NT2/D1 (cell line): ENCODE measurements at regions not wholly inside any gene's neighbourhood (a gene's known extent, or its start where the extent isn't known, plus 50 kb on each side); places are given as distances from the start of the nearest gene placed in this dataset.

Experiments used
- SUZ12 ChIP-seq: IDR thresholded peaks from 2 replicates; pipeline ENCODE4 v1.6.1; 2011; ENCODE audit not compliant: insufficient read length, insufficient read depth; ENCODE audit errors: extremely low read depth
- YY1 ChIP-seq: IDR thresholded peaks from 2 replicates; pipeline ENCODE4 v1.6.1; 2011; ENCODE audit not compliant: insufficient read length, insufficient read depth
- ZNF274 ChIP-seq: IDR thresholded peaks from 2 replicates; pipeline ENCODE4 v1.6.1; 2011; ENCODE audit warnings: mild to moderate bottlenecking, low read depth, low read length

DNA sequence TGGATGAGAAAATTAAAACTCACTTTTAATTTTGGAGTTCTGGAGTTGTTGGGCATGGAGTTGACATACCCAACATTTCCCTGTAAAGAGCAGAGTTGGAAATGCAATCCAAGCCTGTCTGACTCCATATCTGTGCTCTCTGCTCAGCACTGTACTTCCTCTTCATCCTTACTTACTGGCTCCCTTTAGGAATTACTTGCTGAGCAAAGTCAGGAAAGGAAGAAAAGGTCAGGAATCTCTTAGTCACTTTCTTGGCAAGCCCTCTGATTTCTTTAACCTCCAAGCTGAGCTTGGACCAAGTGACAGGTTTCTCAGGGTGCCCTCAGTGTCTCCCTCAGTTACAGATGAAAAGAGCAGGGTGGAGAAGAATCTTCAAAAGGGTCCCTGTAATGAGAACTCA is 501.5 kb downstream of the ZIC3 start:
- TF ChIP-seq ZNF274 (no peak), YY1 (no peak), SUZ12 (no peak)
